ENCODE measurements at regions not wholly inside any gene's neighbourhood (a gene's known extent, or its start where the extent isn't known, plus 50 kb on each side); places are given as distances from the start of the nearest gene placed in this dataset.
"Not testable (repeated sequence)": the region's sequence is repeated elsewhere in the genome, so short reads cannot be mapped to it uniquely, and the experiment has no call there.

- Histone ChIP-seq H3K4me1 (ENCODE audit: insufficient read depth, low read length, poor library complexity, severe bottlenecking) (no peaks in the 10 kb centered on the region), H3K9me3 (ENCODE audit: low read length) (no peaks in the 10 kb centered on the region), H3K4me2 (ENCODE audit: low read length) (no peak overlapping the region), H2AFZ (ENCODE audit: low read length) (no peak overlapping the region), H4K20me1 (ENCODE audit: insufficient read depth, low read length) (no peaks in the 10 kb centered on the region), H3K36me3 (ENCODE audit: insufficient read depth, low read length) (no peaks in the 10 kb centered on the region), H3K9me2 (ENCODE audit: insufficient read depth, low read length) (no peaks in the 10 kb centered on the region), H3K79me2 (ENCODE audit: insufficient read depth, low read depth, low read length) (no peaks in the 10 kb centered on the region), H3K4me3 (ENCODE audit: low read depth, low read length, poor library complexity, severe bottlenecking) (no peak overlapping the region), H3K27ac (ENCODE audit: low read depth, low read length, poor library complexity, severe bottlenecking) (no peak overlapping the region)
- no peak for TF ChIP-seq EZH2phosphoT487 (IDR thresholded peaks at IDR 0.05; ENCODE audit: borderline replicate concordance, low read depth, low read length)
- no peak for TF ChIP-seq CTCF (conservative IDR thresholded peaks at IDR 0.05; ENCODE audit: low read length)
- no peak for DNase-seq (ENCODE audit: low spot score)
- no TSS peak for BruUV-seq (replicated peaks)
- CTCF ChIA-PET (ENCODE audit: unreplicated experiment) = no interaction called here
- intact Hi-C loops (cut with micrococcal nuclease; ENCODE audit: unreplicated experiment) = no loop called here
- POLR2A ChIA-PET = no interaction called here
These were observed 72.1 kb upstream of the ROPN1 start for GRCh38 chr3:124064050-124064449.

- CTCF ChIA-PET (ENCODE audit: unreplicated experiment) = not testable (repeated sequence)
These were observed 74.6 kb upstream of the ROPN1 start for GRCh38 chr3:124066543-124066942.

GRCh38 chr3:124069706-124070105, 77.8 kb upstream of the ROPN1 start:
- POLR2A ChIA-PET; H3K4me1 ChIP-seq (ENCODE audit: insufficient read depth, low read length, poor library complexity, severe bottlenecking); H3K9me2 ChIP-seq (ENCODE audit: insufficient read depth, low read length); H3K9me3 ChIP-seq (ENCODE audit: low read length); H4K20me1 ChIP-seq (ENCODE audit: insufficient read depth, low read length); H3K4me2 ChIP-seq (ENCODE audit: low read length); CTCF ChIA-PET (ENCODE audit: unreplicated experiment); H2AFZ ChIP-seq (ENCODE audit: low read length); H3K27ac ChIP-seq (ENCODE audit: low read depth, low read length, poor library complexity, severe bottlenecking); DNase-seq (ENCODE audit: low spot score); H3K4me3 ChIP-seq (ENCODE audit: low read depth, low read length, poor library complexity, severe bottlenecking); BruUV-seq (replicated peaks); H3K36me3 ChIP-seq (ENCODE audit: insufficient read depth, low read length); H3K79me2 ChIP-seq (ENCODE audit: insufficient read depth, low read depth, low read length); intact Hi-C loops (cut with micrococcal nuclease; ENCODE audit: unreplicated experiment): not testable (repeated sequence)

More at GRCh38 chr3:124066543-124066942, 74.6 kb upstream of the ROPN1 start:
- H3K27ac ChIP-seq (ENCODE audit: low read depth, low read length, poor library complexity, severe bottlenecking); H3K4me3 ChIP-seq (ENCODE audit: low read depth, low read length, poor library complexity, severe bottlenecking); H3K79me2 ChIP-seq (ENCODE audit: insufficient read depth, low read depth, low read length); H2AFZ ChIP-seq (ENCODE audit: low read length); BruUV-seq (replicated peaks); H3K9me2 ChIP-seq (ENCODE audit: insufficient read depth, low read length); POLR2A ChIA-PET; H3K36me3 ChIP-seq (ENCODE audit: insufficient read depth, low read length); H3K4me2 ChIP-seq (ENCODE audit: low read length); intact Hi-C loops (cut with micrococcal nuclease; ENCODE audit: unreplicated experiment); H3K9me3 ChIP-seq (ENCODE audit: low read length); H3K4me1 ChIP-seq (ENCODE audit: insufficient read depth, low read length, poor library complexity, severe bottlenecking); DNase-seq (ENCODE audit: low spot score); H4K20me1 ChIP-seq (ENCODE audit: insufficient read depth, low read length): not testable (repeated sequence)

GRCh38 chr3:124075090-124075489, 83.2 kb upstream of the ROPN1 start:
- H3K36me3 ChIP-seq (ENCODE audit: insufficient read depth, low read length); H3K79me2 ChIP-seq (ENCODE audit: insufficient read depth, low read depth, low read length); POLR2A ChIA-PET; CTCF ChIA-PET (ENCODE audit: unreplicated experiment); H4K20me1 ChIP-seq (ENCODE audit: insufficient read depth, low read length); H3K27ac ChIP-seq (ENCODE audit: low read depth, low read length, poor library complexity, severe bottlenecking); H3K4me2 ChIP-seq (ENCODE audit: low read length); BruUV-seq (replicated peaks); H3K4me1 ChIP-seq (ENCODE audit: insufficient read depth, low read length, poor library complexity, severe bottlenecking); H3K9me3 ChIP-seq (ENCODE audit: low read length); H2AFZ ChIP-seq (ENCODE audit: low read length); H3K9me2 ChIP-seq (ENCODE audit: insufficient read depth, low read length); DNase-seq (ENCODE audit: low spot score); H3K4me3 ChIP-seq (ENCODE audit: low read depth, low read length, poor library complexity, severe bottlenecking): not testable (repeated sequence)
- intact Hi-C loops (cut with micrococcal nuclease; ENCODE audit: unreplicated experiment) = loop anchor here (5.0 kb wide), 1 partner anchor 58 kb away; no protein-coding TSS in a partner anchor

Measured in OCI-LY7 (cell line).